HG03469 (cell line): ENCODE measurements at regions not wholly inside any gene's neighbourhood (a gene's known extent, or its start where the extent isn't known, plus 50 kb on each side); places are given as distances from the start of the nearest gene placed in this dataset.

Source experiments
- ATAC-seq: cut with Tn5 transposase; IDR thresholded peaks from one replicate; pipeline ENCODE4 v1.9.1; 2021; ENCODE audit warnings: mild to moderate bottlenecking, moderate library complexity, moderate number of reproducible peaks; ENCODE audit not compliant: unreplicated experiment

GRCh38 chr6:23403460-23403859 is 722.6 kb upstream of the NRSN1 start:
- ATAC-seq, result no peak

- ATAC-seq, result no peak
These were observed 716.5 kb upstream of the NRSN1 start for GRCh38 chr6:23409531-23409930.

- no peak for ATAC-seq
These were observed 715.6 kb upstream of the NRSN1 start for GRCh38 chr6:23410439-23410838.

- ATAC-seq, result no peak
These were observed 713.2 kb upstream of the NRSN1 start for GRCh38 chr6:23412770-23413169.

GRCh38 chr6:23413327-23414050 is 712.5 kb upstream of the NRSN1 start:
- no peak for ATAC-seq

GRCh38 chr6:23414051-23414445 is 712.0 kb upstream of the NRSN1 start:
- ATAC-seq, result no peak

GRCh38 chr6:23414922-23415321 is 711.1 kb upstream of the NRSN1 start:
- no peak for ATAC-seq

GRCh38 chr6:23415819-23416427 is 710.1 kb upstream of the NRSN1 start:
- no peak for ATAC-seq

- no peak for ATAC-seq
These were observed 708.9 kb upstream of the NRSN1 start for GRCh38 chr6:23417133-23417532.

- ATAC-seq, result no peak
These were observed 707.9 kb upstream of the NRSN1 start for GRCh38 chr6:23418095-23418494.

- no peak for ATAC-seq
These were observed 707.0 kb upstream of the NRSN1 start for GRCh38 chr6:23419046-23419445.

- no peak for ATAC-seq
These were observed 705.2 kb upstream of the NRSN1 start for GRCh38 chr6:23420659-23421350.

GRCh38 chr6:23424584-23424983 is 701.4 kb upstream of the NRSN1 start:
- ATAC-seq, result no peak

- ATAC-seq, result no peak
These were observed 690.9 kb upstream of the NRSN1 start for GRCh38 chr6:23435126-23435525.

GRCh38 chr6:23435798-23436197 is 690.2 kb upstream of the NRSN1 start:
- no peak for ATAC-seq

GRCh38 chr6:23441808-23442461 is 684.1 kb upstream of the NRSN1 start:
- ATAC-seq, result no peak

GRCh38 chr6:23445157-23445710 is 680.8 kb upstream of the NRSN1 start:
- ATAC-seq, result no peak

- no peak for ATAC-seq
These were observed 679.5 kb upstream of the NRSN1 start for GRCh38 chr6:23446469-23446967.

GRCh38 chr6:23447731-23448130 is 678.3 kb upstream of the NRSN1 start:
- ATAC-seq, result no peak

- ATAC-seq, result no peak
These were observed 677.7 kb upstream of the NRSN1 start for GRCh38 chr6:23448281-23448680.
